ENCODE measurements at regions not wholly inside any gene's neighbourhood (a gene's known extent, or its start where the extent isn't known, plus 50 kb on each side); places are given as distances from the start of the nearest gene placed in this dataset.
"Not testable (repeated sequence)": the region's sequence is repeated elsewhere in the genome, so short reads cannot be mapped to it uniquely, and the experiment has no call there.

DNA sequence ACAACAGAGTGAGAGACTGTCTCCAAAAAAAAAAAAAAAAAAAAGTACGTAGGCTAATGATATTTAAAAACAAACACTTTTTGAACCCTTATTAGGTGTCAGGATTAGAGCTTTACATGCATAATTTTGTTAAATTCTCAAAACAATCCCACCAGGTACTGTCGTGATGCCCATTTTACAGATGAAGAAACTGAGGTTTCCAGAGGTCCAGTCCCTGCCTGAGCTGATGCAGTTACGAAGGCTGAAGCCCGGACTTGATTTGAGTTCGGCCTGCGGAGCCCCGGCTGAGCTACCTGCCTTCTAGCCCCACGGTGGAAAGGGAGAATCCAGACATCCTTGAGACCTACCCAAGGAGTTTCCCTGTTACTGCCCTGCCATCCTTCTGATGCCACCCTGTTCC lies 137.5 kb upstream of the EEF2KMT start:
- 93 to 96% methylated on average over 7 of the region's 8 CpGs for WGBS, 2 experiments
- Histone ChIP-seq H3K27me3 (ENCODE audit: control insufficient read depth, insufficient read depth, low read length, poor library complexity, severe bottlenecking) (peaks cover 14% of the 10 kb centered on the region), H3K36me3 (ENCODE audit: control insufficient read depth, insufficient read depth, low read length) (no peaks in the 10 kb centered on the region), H3K9me3 (ENCODE audit: control insufficient read depth, low read length) (no peaks in the 10 kb centered on the region), H3K27ac (ENCODE audit: insufficient read depth, low read depth, low read length, poor library complexity, severe bottlenecking) (no peak overlapping the region), H3K4me1 (ENCODE audit: control insufficient read depth, insufficient read depth, low read length) (no peaks in the 10 kb centered on the region), H3K4me3 (ENCODE audit: insufficient read depth, low read depth, low read length) (no peak overlapping the region)

DNA sequence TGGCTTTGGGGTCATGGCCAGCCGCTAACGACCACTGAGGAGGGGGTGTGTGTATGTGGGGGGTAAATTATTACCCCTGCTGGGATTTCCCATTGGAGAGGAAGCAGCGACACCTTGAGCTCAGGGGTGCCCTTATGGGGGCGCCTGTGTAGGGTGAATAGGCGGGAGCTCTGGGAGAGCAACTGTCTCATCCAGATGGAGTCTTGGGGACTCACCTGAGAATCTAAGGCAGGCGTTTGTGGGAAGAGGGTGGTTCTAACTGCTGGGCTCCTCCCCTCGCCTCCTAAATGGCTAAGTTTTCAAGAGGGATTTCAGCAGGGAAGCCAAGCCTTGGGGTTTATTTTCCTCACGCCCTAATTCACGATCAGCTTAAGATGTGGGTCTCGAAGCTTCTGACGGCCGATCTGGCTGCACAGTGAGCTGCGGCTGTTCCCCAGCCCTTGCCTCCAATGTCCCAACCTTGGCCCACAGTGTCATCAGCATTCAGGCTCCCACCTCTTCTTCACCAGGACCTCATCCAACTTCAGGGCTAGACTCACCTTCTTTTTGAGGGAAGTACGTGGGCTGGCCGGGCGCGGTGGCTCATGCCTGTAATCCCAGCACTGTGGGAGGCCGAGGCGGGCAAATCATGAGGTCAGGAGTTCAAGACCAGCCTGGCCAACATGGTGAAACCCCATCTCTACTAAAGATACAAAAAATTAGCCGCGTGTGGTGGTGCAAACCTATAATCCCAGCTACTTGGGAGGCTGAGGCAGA lies 136.9 kb upstream of the EEF2KMT start:
- 92 to 93% methylated on average over 21 of the region's 21 CpGs for WGBS, 2 experiments
- Histone ChIP-seq H3K36me3 (ENCODE audit: control insufficient read depth, insufficient read depth, low read length) (no peaks in the 10 kb centered on the region), H3K27ac (ENCODE audit: insufficient read depth, low read depth, low read length, poor library complexity, severe bottlenecking) (no peak overlapping the region), H3K4me3 (ENCODE audit: insufficient read depth, low read depth, low read length) (no peak overlapping the region), H3K27me3 (ENCODE audit: control insufficient read depth, insufficient read depth, low read length, poor library complexity, severe bottlenecking) (peaks cover 11% of the 10 kb centered on the region), H3K9me3 (ENCODE audit: control insufficient read depth, low read length) (no peaks in the 10 kb centered on the region), H3K4me1 (ENCODE audit: control insufficient read depth, insufficient read depth, low read length) (no peaks in the 10 kb centered on the region)

DNA sequence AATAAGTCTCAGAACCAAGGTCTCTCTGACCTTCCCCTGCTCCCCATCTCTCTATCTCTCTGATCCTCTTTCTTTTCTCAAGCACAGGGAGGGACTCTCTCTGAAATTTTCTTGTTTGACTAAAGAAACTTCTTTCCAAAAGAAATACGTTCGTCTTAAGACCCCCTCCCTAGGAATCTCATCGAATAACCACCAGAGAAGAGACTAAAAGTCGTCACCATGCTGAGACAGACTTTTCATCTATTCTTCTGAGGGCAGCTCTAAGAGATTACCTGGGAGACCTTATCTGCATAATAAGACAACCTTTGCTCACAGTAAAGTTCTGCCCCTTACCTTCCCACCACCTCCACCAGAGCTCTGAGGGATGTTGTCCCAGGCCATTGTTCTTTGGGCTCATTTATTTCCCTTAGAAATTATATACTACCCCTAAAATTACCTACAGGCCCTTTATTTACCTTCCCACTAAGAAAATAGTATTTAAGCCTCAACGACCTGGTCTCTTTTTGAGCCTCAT lies 133.7 kb upstream of the EEF2KMT start:
- H3K4me1 ChIP-seq (ENCODE audit: control insufficient read depth, insufficient read depth, low read length): no peaks in the 10 kb centered on the region
- H3K36me3 ChIP-seq (ENCODE audit: control insufficient read depth, insufficient read depth, low read length): no peaks in the 10 kb centered on the region
- 56 to 58% methylated on average over 5 of the region's 5 CpGs for WGBS, 2 experiments
- H3K4me3 ChIP-seq (ENCODE audit: insufficient read depth, low read depth, low read length): no peak overlapping the region
- H3K27ac ChIP-seq (ENCODE audit: insufficient read depth, low read depth, low read length, poor library complexity, severe bottlenecking): no peak overlapping the region
- H3K27me3 ChIP-seq (ENCODE audit: control insufficient read depth, insufficient read depth, low read length, poor library complexity, severe bottlenecking): no peaks in the 10 kb centered on the region
- no peaks in the 10 kb centered on the region for H3K9me3 ChIP-seq (ENCODE audit: control insufficient read depth, low read length)

GRCh38 chr16:5228369-5228768 lies 130.8 kb upstream of the EEF2KMT start:
- Histone ChIP-seq H3K9me3 (ENCODE audit: control insufficient read depth, low read length) (no peaks in the 10 kb centered on the region), H3K27ac (ENCODE audit: insufficient read depth, low read depth, low read length, poor library complexity, severe bottlenecking) (no peak overlapping the region), H3K36me3 (ENCODE audit: control insufficient read depth, insufficient read depth, low read length) (no peaks in the 10 kb centered on the region), H3K27me3 (ENCODE audit: control insufficient read depth, insufficient read depth, low read length, poor library complexity, severe bottlenecking) (no peaks in the 10 kb centered on the region), H3K4me3 (ENCODE audit: insufficient read depth, low read depth, low read length) (no peak overlapping the region), H3K4me1 (ENCODE audit: control insufficient read depth, insufficient read depth, low read length) (no peaks in the 10 kb centered on the region)
- 17 to 19% methylated on average over 3 of the region's 3 CpGs for WGBS, 2 experiments

DNA sequence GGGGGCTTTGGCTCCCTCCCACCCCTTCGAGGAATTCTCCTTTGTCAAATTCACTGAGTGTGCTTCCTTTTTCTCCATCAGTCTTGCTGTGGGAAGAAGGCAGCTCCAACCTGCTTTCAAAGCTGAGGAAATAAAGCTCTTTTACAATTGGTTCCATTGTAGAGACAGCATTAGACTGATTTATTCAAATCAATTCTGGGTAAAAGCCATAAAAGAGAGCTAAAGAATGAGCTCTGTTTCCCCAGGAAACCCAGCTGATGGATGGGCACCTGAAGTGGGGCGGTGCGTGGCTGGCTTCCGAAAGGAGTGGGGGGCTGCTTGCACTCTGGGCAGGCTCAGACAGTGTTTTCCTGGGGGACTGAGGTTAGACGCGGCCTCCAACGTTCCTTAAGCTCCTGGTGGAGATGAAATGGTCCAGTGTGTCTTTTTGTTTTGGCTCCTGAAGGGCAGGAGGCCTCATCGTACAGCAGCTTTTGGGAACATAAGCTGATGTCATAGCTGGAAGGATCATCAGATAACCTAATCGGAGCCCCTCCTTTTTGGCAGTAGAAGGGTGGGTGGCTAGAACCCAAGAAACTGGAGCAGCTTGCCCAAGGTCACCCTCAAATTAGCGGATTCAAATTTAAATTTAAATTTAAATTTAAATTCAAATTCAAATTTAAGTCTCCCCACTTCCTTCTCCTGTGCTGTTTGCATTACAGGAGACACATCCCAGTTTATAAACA lies 128.5 kb upstream of the EEF2KMT start:
- no peak overlapping the region for H3K27ac ChIP-seq (ENCODE audit: insufficient read depth, low read depth, low read length, poor library complexity, severe bottlenecking)

DNA sequence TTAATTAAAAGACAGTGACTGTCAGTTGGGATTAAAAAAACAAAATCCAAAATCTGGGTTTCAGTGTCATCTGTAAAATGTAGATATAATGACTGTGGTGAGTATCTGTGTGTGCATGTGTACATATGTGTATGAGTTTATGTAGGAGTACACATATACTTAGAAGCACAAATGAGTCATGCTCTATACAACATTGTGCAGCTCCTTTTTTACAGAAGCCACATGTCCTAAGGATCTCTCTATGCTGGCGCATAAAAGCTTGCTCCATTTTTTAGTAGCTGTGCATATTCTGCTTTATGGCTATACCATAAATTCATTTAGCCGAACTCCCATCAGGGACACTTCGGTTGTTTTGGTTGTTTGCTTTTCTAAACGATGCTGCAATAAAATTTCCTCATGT lies 125.2 kb upstream of the EEF2KMT start:
- Histone ChIP-seq H3K36me3 (ENCODE audit: control insufficient read depth, insufficient read depth, low read length) (no peaks in the 10 kb centered on the region), H3K4me1 (ENCODE audit: control insufficient read depth, insufficient read depth, low read length) (no peaks in the 10 kb centered on the region), H3K27ac (ENCODE audit: insufficient read depth, low read depth, low read length, poor library complexity, severe bottlenecking) (no peak overlapping the region), H3K27me3 (ENCODE audit: control insufficient read depth, insufficient read depth, low read length, poor library complexity, severe bottlenecking) (no peaks in the 10 kb centered on the region), H3K9me3 (ENCODE audit: control insufficient read depth, low read length) (no peaks in the 10 kb centered on the region), H3K4me3 (ENCODE audit: insufficient read depth, low read depth, low read length) (no peak overlapping the region)
- WGBS, 2 experiments: 95 to 96% methylated on average over 4 of the region's 4 CpGs

More for the DNA sequence above, 128.5 kb upstream of the EEF2KMT start:
- Histone ChIP-seq H3K9me3 (ENCODE audit: control insufficient read depth, low read length) (no peaks in the 10 kb centered on the region), H3K27me3 (ENCODE audit: control insufficient read depth, insufficient read depth, low read length, poor library complexity, severe bottlenecking) (no peaks in the 10 kb centered on the region), H3K4me1 (ENCODE audit: control insufficient read depth, insufficient read depth, low read length) (no peaks in the 10 kb centered on the region), H3K36me3 (ENCODE audit: control insufficient read depth, insufficient read depth, low read length) (no peaks in the 10 kb centered on the region), H3K4me3 (ENCODE audit: insufficient read depth, low read depth, low read length) (no peak overlapping the region)
- 80 to 82% methylated on average over 10 of the region's 10 CpGs for WGBS, 2 experiments

DNA sequence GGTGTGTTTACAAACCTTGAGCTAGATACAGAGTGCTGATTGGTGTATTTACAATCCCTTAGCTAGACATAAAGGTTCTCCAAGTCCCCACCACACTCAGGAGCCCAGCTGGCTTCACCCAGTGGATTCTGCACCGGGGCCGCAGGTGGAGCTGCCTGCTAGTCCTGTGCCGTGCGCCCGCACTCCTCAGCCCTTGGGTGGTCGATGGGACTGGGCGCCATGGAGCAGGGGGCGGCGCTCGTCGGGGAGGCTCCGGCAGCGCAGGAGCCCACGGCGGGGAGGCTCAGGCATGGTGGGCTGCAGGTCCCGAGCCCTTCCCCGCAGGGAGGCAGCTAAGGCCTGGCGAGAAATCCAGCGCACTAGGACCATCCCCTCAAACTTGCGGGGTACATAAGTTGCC lies 124.2 kb upstream of the EEF2KMT start:
- H3K36me3 ChIP-seq (ENCODE audit: control insufficient read depth, insufficient read depth, low read length); H3K27me3 ChIP-seq (ENCODE audit: control insufficient read depth, insufficient read depth, low read length, poor library complexity, severe bottlenecking); H3K9me3 ChIP-seq (ENCODE audit: control insufficient read depth, low read length); H3K4me1 ChIP-seq (ENCODE audit: control insufficient read depth, insufficient read depth, low read length); H3K27ac ChIP-seq (ENCODE audit: insufficient read depth, low read depth, low read length, poor library complexity, severe bottlenecking); H3K4me3 ChIP-seq (ENCODE audit: insufficient read depth, low read depth, low read length): not testable (repeated sequence)
- WGBS, 2 experiments: 95 to 96% methylated on average over 20 of the region's 20 CpGs

DNA sequence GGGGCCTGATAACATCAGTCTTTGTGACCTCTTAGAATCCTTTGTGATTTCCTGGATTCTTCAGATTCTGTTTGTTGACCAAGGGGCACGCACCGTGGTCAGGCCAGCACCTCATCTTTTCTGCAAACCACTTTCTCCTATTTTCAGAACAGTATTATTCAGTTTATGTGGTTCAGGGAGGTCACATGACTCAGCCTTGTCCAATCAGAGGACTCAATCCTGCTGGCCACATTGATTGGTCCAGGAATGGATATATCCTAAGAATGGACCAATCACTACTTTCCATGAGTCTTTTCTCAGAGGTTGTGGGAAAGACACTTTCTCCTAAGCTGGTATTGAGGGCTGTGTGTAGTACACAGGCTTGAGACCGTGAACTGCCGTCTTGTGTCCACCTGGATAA lies 123.1 kb upstream of the EEF2KMT start:
- 89 to 93% methylated on average over 4 of the region's 4 CpGs for WGBS, 2 experiments

DNA sequence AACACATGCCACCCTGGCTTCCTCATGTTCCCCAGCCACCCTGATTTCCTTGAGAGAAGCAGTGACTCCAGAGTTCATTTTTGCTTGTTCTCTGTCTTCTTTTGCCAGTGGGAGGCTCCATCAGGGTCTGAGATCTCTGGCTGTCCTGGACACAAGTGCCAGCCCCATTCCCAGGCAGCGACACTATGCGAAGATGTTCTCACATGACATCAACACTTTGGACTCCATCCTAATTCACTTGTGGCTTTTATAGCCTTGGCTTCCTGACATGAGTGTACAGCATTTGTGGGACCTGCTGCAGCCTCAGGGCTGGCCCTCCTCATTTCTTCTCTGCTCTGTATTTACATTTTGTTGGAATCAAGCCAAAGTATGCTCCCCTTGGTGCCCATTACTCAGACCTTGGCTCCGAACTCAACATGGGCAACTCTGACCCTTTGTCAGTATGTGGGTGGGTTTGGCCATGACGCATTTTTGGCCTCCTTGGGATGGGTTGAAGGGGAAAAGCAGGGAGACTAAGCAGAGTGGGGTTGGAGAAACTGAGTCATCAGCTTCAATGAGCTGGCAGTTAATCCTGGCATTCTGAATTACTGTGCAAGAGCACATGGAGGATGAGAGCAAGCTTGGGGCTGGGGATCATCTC lies 119.0 kb upstream of the EEF2KMT start:
- WGBS, 2 experiments: 95 to 96% methylated on average over 4 of the region's 4 CpGs
- Histone ChIP-seq H3K36me3 (ENCODE audit: control insufficient read depth, insufficient read depth, low read length) (no peaks in the 10 kb centered on the region), H3K4me3 (ENCODE audit: insufficient read depth, low read depth, low read length) (no peak overlapping the region), H3K9me3 (ENCODE audit: control insufficient read depth, low read length) (no peaks in the 10 kb centered on the region), H3K4me1 (ENCODE audit: control insufficient read depth, insufficient read depth, low read length) (no peaks in the 10 kb centered on the region), H3K27me3 (ENCODE audit: control insufficient read depth, insufficient read depth, low read length, poor library complexity, severe bottlenecking) (no peaks in the 10 kb centered on the region), H3K27ac (ENCODE audit: insufficient read depth, low read depth, low read length, poor library complexity, severe bottlenecking) (no peak overlapping the region)

More for the DNA sequence above, 123.1 kb upstream of the EEF2KMT start:
- no peaks in the 10 kb centered on the region for H3K4me1 ChIP-seq (ENCODE audit: control insufficient read depth, insufficient read depth, low read length)
- no peak overlapping the region for H3K27ac ChIP-seq (ENCODE audit: insufficient read depth, low read depth, low read length, poor library complexity, severe bottlenecking)
- H3K9me3 ChIP-seq (ENCODE audit: control insufficient read depth, low read length): no peaks in the 10 kb centered on the region
- H3K36me3 ChIP-seq (ENCODE audit: control insufficient read depth, insufficient read depth, low read length): no peaks in the 10 kb centered on the region
- H3K27me3 ChIP-seq (ENCODE audit: control insufficient read depth, insufficient read depth, low read length, poor library complexity, severe bottlenecking): no peaks in the 10 kb centered on the region
- no peak overlapping the region for H3K4me3 ChIP-seq (ENCODE audit: insufficient read depth, low read depth, low read length)

DNA sequence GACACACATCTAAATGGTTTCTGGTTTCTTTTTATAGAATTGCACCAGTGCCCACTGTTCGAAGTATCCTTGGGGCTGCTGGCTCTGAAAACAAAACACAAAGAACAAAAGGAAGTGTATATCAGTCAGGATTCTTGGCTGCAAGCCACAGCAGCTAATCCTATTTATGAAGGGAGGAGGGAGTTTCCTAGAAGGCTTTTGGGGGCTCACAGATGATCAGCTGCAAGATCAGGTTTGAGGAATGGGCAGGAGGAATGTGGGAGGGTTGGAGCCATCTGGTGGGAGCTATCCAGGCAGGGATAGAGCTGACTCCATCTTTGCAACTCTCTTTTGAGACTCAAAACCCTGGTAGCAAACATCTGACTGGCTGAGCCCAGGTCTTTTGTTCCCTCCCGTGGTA lies 118.3 kb upstream of the EEF2KMT start:
- Histone ChIP-seq H3K27me3 (ENCODE audit: control insufficient read depth, insufficient read depth, low read length, poor library complexity, severe bottlenecking) (no peaks in the 10 kb centered on the region), H3K4me1 (ENCODE audit: control insufficient read depth, insufficient read depth, low read length) (no peaks in the 10 kb centered on the region), H3K4me3 (ENCODE audit: insufficient read depth, low read depth, low read length) (no peak overlapping the region), H3K36me3 (ENCODE audit: control insufficient read depth, insufficient read depth, low read length) (no peaks in the 10 kb centered on the region), H3K9me3 (ENCODE audit: control insufficient read depth, low read length) (no peaks in the 10 kb centered on the region), H3K27ac (ENCODE audit: insufficient read depth, low read depth, low read length, poor library complexity, severe bottlenecking) (no peak overlapping the region)
- WGBS, 2 experiments: 60 to 79% methylated on average over 2 of the region's 2 CpGs
